HFFc6 (cell line): ENCODE measurements at regions not wholly inside any gene's neighbourhood (a gene's known extent, or its start where the extent isn't known, plus 50 kb on each side); places are given as distances from the start of the nearest gene placed in this dataset.

Source experiments
- DNase-seq: peaks from one replicate; pipeline ENCODE4 v3.0.0-alpha.2; 2018
- H3K27ac Mint-ChIP-seq: 2 replicates; pipeline ENCODE4 v1.8.0; 2020; ENCODE audit warnings: mild to moderate bottlenecking, mixed read lengths
- H3K27me3 Mint-ChIP-seq: 2 replicates; pipeline ENCODE4 v1.8.0; 2021; ENCODE audit warnings: mild to moderate bottlenecking, moderate library complexity, mixed read lengths; ENCODE audit not compliant: insufficient read depth
- H3K36me3 Mint-ChIP-seq: 2 replicates; pipeline ENCODE4 v1.8.0; 2021; ENCODE audit warnings: low read depth, mixed read lengths
- H3K4me1 Mint-ChIP-seq: 2 replicates; pipeline ENCODE4 v1.8.0; 2020; ENCODE audit warnings: low read depth, mixed read lengths
- H3K4me3 Mint-ChIP-seq: 2 replicates; pipeline ENCODE4 v1.8.0; 2020; ENCODE audit warnings: mild to moderate bottlenecking, moderate library complexity, mixed read lengths
- H3K9me3 Mint-ChIP-seq: 2 replicates; pipeline ENCODE4 v1.8.0; 2020; ENCODE audit warnings: mild to moderate bottlenecking, mixed read lengths
- CTCF ChIP-seq: fragments of 200-600 bp; sonication (generic); IDR thresholded peaks from 2 replicates; pipeline ENCODE4 v1.5.0; 2021; ENCODE audit warnings: antibody characterized with exemption, mild to moderate bottlenecking

- Mint-ChIP-seq H3K27me3 (no peaks in the 10 kb centered on the region), H3K4me3 (no peak overlapping the region), H3K36me3 (no peaks in the 10 kb centered on the region), H3K9me3 (peaks cover 27% of the 10 kb centered on the region), H3K4me1 (no peaks in the 10 kb centered on the region), H3K27ac (no peak overlapping the region)
- TF ChIP-seq CTCF: no peak
- no peak for DNase-seq
Measured at GRCh38 chr10:64316833-64317232, 795.6 kb downstream of the REEP3 start.

GRCh38 chr10:64320448-64320847 lies 799.2 kb downstream of the REEP3 start:
- Mint-ChIP-seq H3K27me3 (peaks cover 1% of the 10 kb centered on the region; the same call in 1 of the 2 replicates), H3K4me1 (no peaks in the 10 kb centered on the region), H3K36me3 (no peaks in the 10 kb centered on the region), H3K4me3 (no peak overlapping the region), H3K9me3 (peaks cover 45% of the 10 kb centered on the region), H3K27ac (no peak overlapping the region)
- no peak for TF ChIP-seq CTCF
- no peak for DNase-seq

- Mint-ChIP-seq H3K27ac (no peak overlapping the region), H3K36me3 (no peaks in the 10 kb centered on the region), H3K9me3 (peaks cover 26% of the 10 kb centered on the region), H3K4me1 (no peaks in the 10 kb centered on the region), H3K4me3 (no peak overlapping the region), H3K27me3 (no peaks in the 10 kb centered on the region)
- no peak for DNase-seq
- TF ChIP-seq CTCF: no peak
Measured at GRCh38 chr10:64329510-64329909, 808.3 kb downstream of the REEP3 start.

GRCh38 chr10:64332551-64332950 lies 811.4 kb downstream of the REEP3 start:
- no peak for DNase-seq
- no peak overlapping the region for H3K4me3 Mint-ChIP-seq
- H3K36me3 Mint-ChIP-seq: no peaks in the 10 kb centered on the region
- H3K27me3 Mint-ChIP-seq: no peaks in the 10 kb centered on the region
- peaks cover 35% of the 10 kb centered on the region for H3K9me3 Mint-ChIP-seq
- TF ChIP-seq CTCF: no peak
- H3K4me1 Mint-ChIP-seq: no peaks in the 10 kb centered on the region
- no peak overlapping the region for H3K27ac Mint-ChIP-seq

GRCh38 chr10:64334084-64334483 lies 812.9 kb downstream of the REEP3 start:
- H3K4me1 Mint-ChIP-seq: no peaks in the 10 kb centered on the region
- no peak for TF ChIP-seq CTCF
- DNase-seq: no peak
- peaks cover 45% of the 10 kb centered on the region for H3K9me3 Mint-ChIP-seq
- H3K27ac Mint-ChIP-seq: no peak overlapping the region
- no peaks in the 10 kb centered on the region for H3K27me3 Mint-ChIP-seq
- H3K4me3 Mint-ChIP-seq: no peak overlapping the region
- no peaks in the 10 kb centered on the region for H3K36me3 Mint-ChIP-seq

GRCh38 chr10:64344211-64344610 lies 823.0 kb downstream of the REEP3 start:
- TF ChIP-seq CTCF: no peak
- Mint-ChIP-seq H3K27me3 (no peaks in the 10 kb centered on the region; the same call in 1 of the 2 replicates), H3K27ac (no peak overlapping the region), H3K4me3 (no peak overlapping the region), H3K4me1 (no peaks in the 10 kb centered on the region), H3K9me3 (peaks cover 31% of the 10 kb centered on the region), H3K36me3 (no peaks in the 10 kb centered on the region; the same call in 1 of the 2 replicates)
- DNase-seq: no peak
